ENCODE measurements at regions not wholly inside any gene's neighbourhood (a gene's known extent, or its start where the extent isn't known, plus 50 kb on each side); places are given as distances from the start of the nearest gene placed in this dataset.

GRCh38 chr9:28215536-28216299 lies 642.4 kb upstream of the C9orf72 start:
- Histone ChIP-seq H3K27ac (ENCODE audit: low read depth, low read length, poor library complexity, severe bottlenecking) (no peak overlapping the region), H3K9ac (ENCODE audit: low read length) (no peak overlapping the region), H3K36me3 (ENCODE audit: insufficient read depth, low read length) (no peaks in the 10 kb centered on the region), H3K79me2 (ENCODE audit: insufficient read depth, low read length) (no peaks in the 10 kb centered on the region), H3K9me2 (ENCODE audit: low read depth, low read length) (no peaks in the 10 kb centered on the region), H3K4me2 (ENCODE audit: low read length) (no peak overlapping the region), H3K9me3 (ENCODE audit: low read length) (no peaks in the 10 kb centered on the region), H3F3A (ENCODE audit: insufficient read depth, low read length) (no peaks in the 10 kb centered on the region), H3K27me3 (ENCODE audit: insufficient read depth, low read length) (no peaks in the 10 kb centered on the region), H3K4me1 (ENCODE audit: insufficient read depth, low read length, severe bottlenecking) (no peaks in the 10 kb centered on the region), H3K4me3 (ENCODE audit: low read depth, low read length, poor library complexity, severe bottlenecking) (no peak overlapping the region), H2AFZ (ENCODE audit: low read length) (no peak overlapping the region), H4K20me1 (ENCODE audit: insufficient read depth, low read length) (no peaks in the 10 kb centered on the region)
- TF ChIP-seq CTCF (IDR thresholded peaks at IDR 0.05; ENCODE audit: low read length) = no peak
- no peak for TF ChIP-seq EZH2 (IDR thresholded peaks at IDR 0.05; ENCODE audit: borderline replicate concordance, low read length)

- Histone ChIP-seq H3K9me2 (ENCODE audit: low read depth, low read length) (no peaks in the 10 kb centered on the region), H3K9ac (ENCODE audit: low read length) (no peak overlapping the region), H4K20me1 (ENCODE audit: insufficient read depth, low read length) (no peaks in the 10 kb centered on the region), H3K27ac (ENCODE audit: low read depth, low read length, poor library complexity, severe bottlenecking) (no peak overlapping the region), H3K9me3 (ENCODE audit: low read length) (no peaks in the 10 kb centered on the region), H3K27me3 (ENCODE audit: insufficient read depth, low read length) (no peaks in the 10 kb centered on the region), H3K4me2 (ENCODE audit: low read length) (no peak overlapping the region), H3F3A (ENCODE audit: insufficient read depth, low read length) (no peaks in the 10 kb centered on the region), H2AFZ (ENCODE audit: low read length) (no peak overlapping the region), H3K79me2 (ENCODE audit: insufficient read depth, low read length) (no peaks in the 10 kb centered on the region), H3K4me1 (ENCODE audit: insufficient read depth, low read length, severe bottlenecking) (no peaks in the 10 kb centered on the region), H3K4me3 (ENCODE audit: low read depth, low read length, poor library complexity, severe bottlenecking) (no peak overlapping the region), H3K36me3 (ENCODE audit: insufficient read depth, low read length) (no peaks in the 10 kb centered on the region)
- TF ChIP-seq EZH2 (IDR thresholded peaks at IDR 0.05; ENCODE audit: borderline replicate concordance, low read length) (no peak), CTCF (IDR thresholded peaks at IDR 0.05; ENCODE audit: low read length) (no peak)
Measured at GRCh38 chr9:28232686-28233085, 659.4 kb upstream of the C9orf72 start.

GRCh38 chr9:28234133-28234893 lies 661.0 kb upstream of the C9orf72 start:
- no peak overlapping the region for H3K9ac ChIP-seq (ENCODE audit: low read length)
- no peaks in the 10 kb centered on the region for H3K36me3 ChIP-seq (ENCODE audit: insufficient read depth, low read length)

More at GRCh38 chr9:28234133-28234893, 661.0 kb upstream of the C9orf72 start:
- no peaks in the 10 kb centered on the region for H3K9me2 ChIP-seq (ENCODE audit: low read depth, low read length)
- H3K79me2 ChIP-seq (ENCODE audit: insufficient read depth, low read length) = no peaks in the 10 kb centered on the region
- no peak overlapping the region for H3K4me2 ChIP-seq (ENCODE audit: low read length)
- H3K4me1 ChIP-seq (ENCODE audit: insufficient read depth, low read length, severe bottlenecking) = no peaks in the 10 kb centered on the region
- H3K9me3 ChIP-seq (ENCODE audit: low read length) = no peaks in the 10 kb centered on the region
- H2AFZ ChIP-seq (ENCODE audit: low read length) = no peak overlapping the region
- no peaks in the 10 kb centered on the region for H4K20me1 ChIP-seq (ENCODE audit: insufficient read depth, low read length)
- H3K27ac ChIP-seq (ENCODE audit: low read depth, low read length, poor library complexity, severe bottlenecking) = no peak overlapping the region
- TF ChIP-seq EZH2 (IDR thresholded peaks at IDR 0.05; ENCODE audit: borderline replicate concordance, low read length) = no peak
- no peak for TF ChIP-seq CTCF (IDR thresholded peaks at IDR 0.05; ENCODE audit: low read length)
- H3K4me3 ChIP-seq (ENCODE audit: low read depth, low read length, poor library complexity, severe bottlenecking) = no peak overlapping the region
- H3F3A ChIP-seq (ENCODE audit: insufficient read depth, low read length) = no peaks in the 10 kb centered on the region
- no peaks in the 10 kb centered on the region for H3K27me3 ChIP-seq (ENCODE audit: insufficient read depth, low read length)
